GM12865 (cell line): ENCODE measurements at regions not wholly inside any gene's neighbourhood (a gene's known extent, or its start where the extent isn't known, plus 50 kb on each side); places are given as distances from the start of the nearest gene placed in this dataset.

Source experiments
- DNase-seq: peaks from one replicate; pipeline ENCODE4 v3.0.0; 2010; ENCODE audit warnings: low read depth
- H3K4me3 ChIP-seq: 2 replicates; pipeline ENCODE4 v1.5.1; 2011; ENCODE audit warnings: mild to moderate bottlenecking, low read depth, low read length, control low read depth
- TF ChIP-seq, protein P1 (sequence below): IDR thresholded peaks from 2 replicates; pipeline ENCODE4 v1.5.1; 2011; ENCODE audit warnings: low read length, control low read depth, low read depth, inconsistent platforms; ENCODE audit not compliant: insufficient read depth; ENCODE audit errors: missing control alignments

GRCh38 chr1:168422203-168422847 lies 121.5 kb downstream of the XCL2 start:
- TF ChIP-seq, protein P1, sequence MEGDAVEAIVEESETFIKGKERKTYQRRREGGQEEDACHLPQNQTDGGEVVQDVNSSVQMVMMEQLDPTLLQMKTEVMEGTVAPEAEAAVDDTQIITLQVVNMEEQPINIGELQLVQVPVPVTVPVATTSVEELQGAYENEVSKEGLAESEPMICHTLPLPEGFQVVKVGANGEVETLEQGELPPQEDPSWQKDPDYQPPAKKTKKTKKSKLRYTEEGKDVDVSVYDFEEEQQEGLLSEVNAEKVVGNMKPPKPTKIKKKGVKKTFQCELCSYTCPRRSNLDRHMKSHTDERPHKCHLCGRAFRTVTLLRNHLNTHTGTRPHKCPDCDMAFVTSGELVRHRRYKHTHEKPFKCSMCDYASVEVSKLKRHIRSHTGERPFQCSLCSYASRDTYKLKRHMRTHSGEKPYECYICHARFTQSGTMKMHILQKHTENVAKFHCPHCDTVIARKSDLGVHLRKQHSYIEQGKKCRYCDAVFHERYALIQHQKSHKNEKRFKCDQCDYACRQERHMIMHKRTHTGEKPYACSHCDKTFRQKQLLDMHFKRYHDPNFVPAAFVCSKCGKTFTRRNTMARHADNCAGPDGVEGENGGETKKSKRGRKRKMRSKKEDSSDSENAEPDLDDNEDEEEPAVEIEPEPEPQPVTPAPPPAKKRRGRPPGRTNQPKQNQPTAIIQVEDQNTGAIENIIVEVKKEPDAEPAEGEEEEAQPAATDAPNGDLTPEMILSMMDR, result no peak
- no peak overlapping the region for H3K4me3 ChIP-seq
- DNase-seq, result no peak

DNA sequence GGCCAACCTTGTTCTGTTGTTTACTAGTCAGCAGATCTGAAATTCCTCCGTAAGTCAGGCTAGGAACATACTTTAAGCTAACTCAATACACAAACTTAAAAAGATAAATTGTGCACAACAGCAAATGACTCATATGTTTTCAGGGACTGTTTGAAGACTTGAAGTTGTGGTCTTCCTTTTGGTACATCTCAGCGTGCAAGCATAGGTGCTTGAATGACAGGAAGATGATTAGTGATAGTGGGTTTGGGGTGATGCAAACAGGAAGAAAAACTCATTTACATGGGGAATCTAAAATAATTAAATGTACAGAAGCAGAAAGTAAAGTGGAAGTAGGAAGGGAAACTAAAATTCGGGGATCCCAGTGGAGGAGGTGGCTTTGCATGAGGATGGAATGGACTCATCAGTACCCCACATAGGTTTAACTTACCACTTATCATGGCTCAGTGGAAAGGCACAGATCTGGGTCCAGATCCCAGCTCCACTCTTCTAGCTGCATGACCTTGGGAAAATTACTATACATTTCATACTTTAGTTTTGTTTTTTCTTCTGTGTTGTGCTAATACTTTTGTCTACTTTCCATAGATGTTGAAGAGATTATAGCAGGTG lies 122.3 kb downstream of the XCL2 start:
- no peak overlapping the region for H3K4me3 ChIP-seq
- TF ChIP-seq, protein P1, result no peak
- DNase-seq, result peak; percentile 23

DNA sequence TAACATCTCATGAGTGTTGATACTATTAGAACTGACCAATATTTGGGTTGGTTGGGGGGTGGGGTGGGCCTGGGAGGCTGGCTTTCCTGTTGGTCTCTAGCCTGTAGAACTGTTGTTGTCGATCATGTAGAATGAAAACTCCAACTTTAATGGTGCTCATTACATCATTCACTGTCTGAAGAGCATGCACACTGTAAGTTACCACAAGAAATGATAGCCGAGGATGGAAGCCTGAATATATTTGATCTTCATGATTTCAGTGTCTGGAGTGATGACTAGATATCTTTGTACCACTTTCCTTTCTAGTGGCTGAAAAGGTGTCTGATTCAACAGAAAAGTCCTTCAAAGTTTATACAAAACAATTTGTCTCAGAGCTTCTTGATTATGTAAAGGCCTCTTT lies 123.6 kb downstream of the XCL2 start:
- TF ChIP-seq, protein P1, result no peak
- no peak overlapping the region for H3K4me3 ChIP-seq
- DNase-seq, result no peak

DNA sequence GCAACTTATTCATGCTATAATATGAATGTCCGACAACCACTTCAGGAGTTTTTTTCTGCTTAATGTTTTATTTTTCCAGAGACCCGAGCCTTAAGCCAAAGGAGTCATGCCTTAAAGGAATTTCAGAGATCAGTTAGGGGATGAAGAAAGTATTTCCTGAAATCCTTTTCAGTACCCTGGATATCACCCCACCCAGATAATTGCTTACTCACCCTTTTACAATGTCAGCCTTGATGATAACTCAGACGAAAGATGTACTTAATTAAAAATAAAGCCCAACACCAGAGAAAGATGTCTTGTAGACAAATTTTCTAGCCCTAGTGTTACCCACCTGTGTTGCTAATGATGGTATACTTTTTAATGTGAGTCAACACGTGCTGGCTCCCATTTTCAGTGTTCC lies 124.1 kb downstream of the XCL2 start:
- no peak for DNase-seq
- TF ChIP-seq, protein P1, result no peak
- no peak overlapping the region for H3K4me3 ChIP-seq

GRCh38 chr1:168416220-168416619 lies 127.6 kb downstream of the XCL2 start:
- no peak overlapping the region for H3K4me3 ChIP-seq
- no peak for DNase-seq
- TF ChIP-seq, protein P1, result no peak

- TF ChIP-seq, protein P1, result no peak
- no peak overlapping the region for H3K4me3 ChIP-seq
- DNase-seq, result no peak
These were observed 128.9 kb downstream of the XCL2 start for GRCh38 chr1:168414914-168415313.

DNA sequence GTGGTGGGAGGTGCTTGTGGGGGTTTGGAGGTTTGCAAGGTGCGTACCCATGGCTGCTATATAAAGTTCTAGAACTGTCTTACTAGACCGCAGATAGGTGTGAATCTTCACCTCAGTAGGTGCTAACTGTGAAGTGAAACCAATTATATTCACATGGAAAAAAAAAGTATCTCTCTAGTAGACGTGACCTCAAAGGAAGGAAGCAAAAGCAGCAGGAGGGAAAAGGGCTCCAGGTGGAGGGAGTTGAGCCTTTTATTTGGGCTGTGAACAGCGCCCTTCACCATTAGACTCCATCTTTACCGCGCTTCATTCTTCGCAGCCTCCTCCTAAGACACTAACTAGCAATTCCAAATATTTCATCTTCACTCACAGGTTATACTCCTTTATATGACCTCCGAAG lies 129.8 kb downstream of the TBX19 start:
- no peak for DNase-seq
- H3K4me3 ChIP-seq, result no peak overlapping the region
- TF ChIP-seq, protein P1, result no peak
